CD4-positive, alpha-beta T cell treated with Interleukin-6 at 100 ng/mL for 8 hours (primary cell): ENCODE measurements at regions not wholly inside any gene's neighbourhood (a gene's known extent, or its start where the extent isn't known, plus 50 kb on each side); places are given as distances from the start of the nearest gene placed in this dataset.
"Not testable (repeated sequence)": the region's sequence is repeated elsewhere in the genome, so short reads cannot be mapped to it uniquely, and the experiment has no call there.

Experiments
- DNase-seq: peaks from one replicate; pipeline ENCODE4 v3.0.0-alpha.2; 2020; ENCODE audit warnings: mixed read lengths, low spot score

GRCh38 chr10:61271127-61271780 is 181.9 kb downstream of the TMEM26 start:
- no peak for DNase-seq

DNA sequence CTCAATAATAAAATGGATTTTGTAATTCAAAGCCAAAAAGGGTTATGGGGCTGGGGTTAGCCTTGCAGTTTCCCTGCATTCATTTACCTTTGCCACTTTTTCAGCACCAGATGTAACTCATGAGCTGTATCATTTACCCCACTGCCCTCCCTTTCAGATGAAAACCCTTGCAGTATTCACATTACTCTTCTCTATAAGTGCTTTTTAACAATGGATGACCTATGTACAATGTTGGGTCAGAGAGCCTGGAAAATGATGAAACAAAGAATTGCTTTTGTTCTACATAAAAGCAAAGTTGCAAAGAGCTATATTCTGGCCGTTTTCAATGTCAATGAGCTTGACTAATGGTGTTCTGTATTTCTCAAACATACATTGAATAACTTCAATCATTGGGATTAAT is 189.7 kb downstream of the TMEM26 start:
- no peak for DNase-seq

DNA sequence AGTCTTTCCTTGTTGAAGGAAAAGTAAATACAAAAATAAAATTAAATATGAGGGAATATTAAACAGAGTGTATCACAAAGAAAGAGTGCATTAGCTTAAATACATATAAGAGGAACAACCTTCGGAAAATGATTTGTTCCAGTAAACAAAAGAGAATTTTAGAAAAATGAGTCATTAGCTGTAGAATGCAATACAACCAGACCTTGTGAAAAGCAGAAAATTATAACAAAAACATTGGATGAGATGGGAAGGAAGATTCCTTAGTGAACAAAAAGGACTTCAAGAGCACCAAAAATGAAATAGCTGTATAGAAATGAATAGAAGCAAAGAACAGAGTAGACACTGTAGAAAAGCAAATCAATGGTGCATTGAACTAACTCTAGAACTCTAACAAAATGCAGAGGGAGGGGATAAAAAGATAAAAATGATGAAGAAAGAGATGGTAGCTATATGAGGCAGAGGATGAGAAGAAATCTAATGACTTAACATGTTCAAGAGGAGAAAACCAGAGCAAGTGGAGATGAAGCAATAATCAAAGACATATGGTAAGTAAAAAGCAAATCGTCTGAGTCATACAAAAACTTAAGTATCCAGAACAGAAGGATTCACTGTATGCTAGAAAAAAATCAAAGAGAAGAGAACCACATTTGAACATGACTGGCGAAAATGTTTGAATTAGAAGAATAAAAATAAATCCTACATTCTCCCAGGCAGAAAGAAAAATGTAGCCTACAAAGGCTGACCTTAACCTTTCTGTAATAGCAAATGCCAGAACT is 190.5 kb downstream of the TMEM26 start:
- DNase-seq = no peak

DNA sequence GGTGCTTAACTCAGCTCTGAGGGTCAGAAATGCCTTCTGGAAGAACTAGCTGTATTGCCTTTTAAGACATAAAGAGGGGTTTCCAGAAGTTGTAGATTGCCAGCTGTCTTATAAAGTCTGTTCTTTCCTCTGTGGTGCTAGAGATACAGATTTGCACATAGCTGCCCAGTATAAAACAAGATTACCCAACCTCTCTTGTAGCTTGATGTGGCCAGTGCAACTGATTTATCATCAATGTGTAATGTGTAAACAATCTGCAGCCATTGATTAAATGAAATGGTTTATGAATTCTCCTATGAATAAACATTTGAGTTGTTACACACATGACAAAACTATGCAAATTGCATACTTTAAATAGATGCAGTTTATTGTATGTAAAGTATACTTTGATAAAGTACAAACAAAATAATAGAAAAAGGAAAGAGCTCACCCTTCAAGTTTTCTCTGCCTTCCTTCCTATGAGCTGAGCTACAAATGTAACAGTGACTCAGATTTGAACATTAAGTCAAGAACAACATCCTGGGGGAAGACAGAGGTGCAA is 195.2 kb downstream of the TMEM26 start:
- no peak for DNase-seq

DNA sequence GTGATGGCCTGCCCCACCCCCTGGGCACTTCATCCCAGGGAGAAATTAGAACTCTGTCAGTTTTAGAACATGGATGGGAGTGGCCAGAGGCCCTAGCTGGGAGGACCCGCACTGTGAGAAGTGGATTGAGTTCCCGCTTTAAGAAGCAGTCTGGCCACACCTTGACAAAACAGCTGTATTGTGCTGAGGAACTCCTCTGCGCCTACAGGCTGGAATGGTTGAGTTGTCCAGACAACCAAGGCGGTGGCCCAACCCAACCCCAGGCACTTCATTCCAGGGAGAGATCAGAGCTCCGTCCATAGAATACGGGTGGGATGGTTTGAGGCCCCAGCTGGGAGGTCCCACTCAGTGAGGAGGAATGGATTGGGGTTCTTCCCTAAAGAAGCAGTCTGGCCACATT is 196.0 kb downstream of the TMEM26 start:
- no peak for DNase-seq

GRCh38 chr10:61252326-61252725 is 200.9 kb downstream of the TMEM26 start:
- DNase-seq = not testable (repeated sequence)

- no peak for DNase-seq
Measured at GRCh38 chr10:61251089-61251488, 202.1 kb downstream of the TMEM26 start.

GRCh38 chr10:61250131-61250530 is 203.1 kb downstream of the TMEM26 start:
- no peak for DNase-seq

DNA sequence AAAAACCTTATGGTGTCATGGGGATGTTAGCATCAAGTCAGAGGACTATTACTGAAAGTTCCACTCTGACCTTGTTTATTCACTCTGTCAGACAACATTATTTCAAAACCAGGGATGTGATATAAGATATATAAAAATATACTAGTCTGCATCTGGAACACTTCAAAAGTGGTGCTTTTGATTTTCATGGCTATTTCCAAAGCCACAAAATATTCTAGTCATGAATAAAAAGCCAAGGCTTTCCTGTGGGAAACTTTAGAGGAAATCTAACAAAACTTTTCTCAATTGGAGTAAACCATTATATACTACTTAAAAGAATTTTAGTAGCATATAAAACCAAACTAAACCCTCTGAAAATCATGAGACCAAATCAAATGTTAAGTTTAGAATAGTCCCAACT is 205.2 kb downstream of the TMEM26 start:
- no peak for DNase-seq

GRCh38 chr10:61244261-61244775 is 208.9 kb downstream of the TMEM26 start:
- no peak for DNase-seq

DNA sequence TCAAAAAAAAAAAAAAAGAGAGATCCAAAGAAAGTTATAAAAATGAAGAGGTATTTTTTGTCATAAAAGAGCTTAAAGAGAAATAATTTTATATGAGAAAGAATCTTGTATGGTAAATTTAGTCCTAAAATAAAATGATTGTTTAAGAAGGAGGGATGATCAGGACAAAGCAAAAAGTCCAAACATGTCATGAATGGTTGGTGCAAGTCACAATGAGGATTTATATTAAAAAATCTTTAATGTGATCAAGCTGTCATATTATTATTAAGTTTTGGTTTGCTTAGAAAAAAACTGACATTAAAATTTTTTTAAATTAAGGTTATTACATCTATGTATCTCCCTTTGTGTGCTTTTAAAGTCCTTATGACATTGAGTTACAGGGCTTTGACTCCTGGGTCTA is 220.4 kb downstream of the TMEM26 start:
- DNase-seq = no peak

DNA sequence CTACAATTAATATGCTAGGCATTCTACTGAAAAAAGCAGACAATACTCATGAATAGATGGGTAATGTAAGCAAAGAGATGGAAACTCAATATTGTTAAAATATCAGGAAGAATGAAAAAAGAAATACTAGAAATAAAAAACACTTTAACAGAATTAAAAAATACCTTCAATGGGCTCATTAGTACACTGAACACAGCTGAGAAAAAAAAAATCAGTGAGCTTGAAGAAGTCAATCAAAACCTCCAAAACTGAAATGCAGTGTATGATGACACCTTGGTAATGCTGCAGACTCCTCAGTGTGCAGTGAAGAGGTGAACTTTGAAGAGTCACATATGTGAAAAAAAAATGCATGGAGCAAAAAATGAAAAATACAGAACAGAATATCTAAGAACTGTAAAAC is 227.2 kb downstream of the TMEM26 start:
- no peak for DNase-seq

GRCh38 chr10:61223576-61223975 is 229.6 kb downstream of the TMEM26 start:
- no peak for DNase-seq

DNA sequence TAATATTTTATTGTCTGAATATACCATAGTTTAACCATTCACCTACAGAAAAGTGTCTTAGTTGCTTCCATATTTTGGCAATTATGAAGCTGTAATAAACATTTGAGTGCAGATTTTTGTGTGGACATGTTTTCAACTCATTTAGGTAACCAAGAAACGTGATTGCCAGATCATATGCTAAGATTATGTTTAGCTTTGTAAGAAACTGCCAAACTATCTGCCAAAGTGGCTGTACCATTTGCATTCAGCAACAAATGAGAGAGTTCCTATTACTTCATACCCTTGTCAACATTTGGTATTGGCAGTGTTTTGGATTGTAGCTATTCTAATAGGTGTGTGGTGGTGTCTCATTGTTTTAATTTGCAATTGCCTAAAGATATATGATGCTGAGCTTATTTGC is 233.5 kb downstream of the TMEM26 start:
- no peak for DNase-seq

DNA sequence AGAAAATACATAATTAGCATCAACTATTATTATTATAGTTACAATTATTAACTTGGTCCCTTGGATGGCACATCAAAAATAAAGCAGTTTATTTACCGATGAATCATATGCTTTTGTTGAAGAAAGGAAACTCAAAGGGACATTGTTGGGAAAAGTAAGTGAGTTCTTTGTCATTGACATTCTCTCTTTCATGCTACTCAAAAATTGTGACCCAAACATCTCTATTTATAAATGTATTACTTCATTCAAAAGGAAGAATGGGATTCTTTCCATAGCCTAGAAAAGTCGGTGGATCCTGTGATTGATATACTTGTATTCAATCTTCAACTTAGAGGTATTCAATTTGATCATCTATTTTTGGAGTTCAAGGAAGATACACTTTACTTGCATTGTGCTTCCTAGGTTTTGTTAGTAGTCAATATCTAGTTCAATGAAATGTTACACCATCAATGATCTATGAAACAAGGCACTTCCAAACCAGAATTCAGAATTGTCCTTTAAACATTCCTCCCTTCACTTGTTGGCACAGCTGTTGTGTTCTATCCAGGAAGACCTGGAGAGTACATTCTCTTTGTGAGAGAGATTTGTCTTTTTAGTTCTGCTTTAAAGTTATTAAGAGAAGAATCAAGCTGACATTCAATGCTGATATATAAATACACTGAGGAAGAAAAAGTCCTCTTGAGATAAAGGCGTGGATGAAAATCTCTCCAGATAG is 235.2 kb downstream of the TMEM26 start:
- no peak for DNase-seq

DNA sequence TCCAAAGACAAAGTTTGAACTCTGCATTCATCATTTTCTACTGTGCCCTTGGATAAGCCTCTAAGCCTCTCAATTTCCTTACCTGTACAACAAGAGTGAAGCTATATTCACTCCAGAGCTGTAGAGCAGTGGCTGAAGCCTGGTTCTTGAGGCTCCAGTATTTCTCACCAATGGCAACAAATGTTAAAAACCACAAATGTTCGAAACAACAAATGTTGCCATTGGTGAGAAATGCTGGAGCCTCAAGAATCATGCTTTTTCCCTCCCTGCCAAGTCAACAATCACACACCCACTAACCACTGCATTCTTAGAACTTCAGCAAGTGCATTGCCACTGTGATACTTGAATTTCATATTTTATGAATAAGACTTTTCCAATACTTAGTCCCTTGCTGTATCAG is 237.9 kb downstream of the TMEM26 start:
- DNase-seq = no peak

DNA sequence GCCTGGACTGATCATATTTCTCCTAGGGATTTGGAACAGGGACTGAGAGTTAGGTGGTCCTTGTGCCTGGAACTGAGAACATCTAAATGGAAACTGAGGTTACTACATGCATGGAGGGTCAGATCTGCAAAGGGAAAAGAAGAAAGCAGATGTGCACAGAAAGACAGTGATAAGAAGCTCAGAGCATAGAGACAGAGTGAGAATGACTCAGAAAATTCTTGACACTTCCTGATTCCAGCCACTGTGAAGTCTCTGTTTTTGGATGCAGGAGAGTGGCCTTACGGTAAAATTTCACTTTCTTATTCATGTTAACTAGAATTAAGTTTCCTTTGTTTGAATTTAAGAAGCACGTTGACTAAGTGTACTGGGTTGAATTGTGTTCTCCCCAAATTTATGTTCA is 241.7 kb downstream of the TMEM26 start:
- DNase-seq = no peak

GRCh38 chr10:61197057-61197456 is 253.1 kb upstream of the RHOBTB1 start:
- DNase-seq = no peak

GRCh38 chr10:61195211-61195610 is 251.2 kb upstream of the RHOBTB1 start:
- no peak for DNase-seq

- DNase-seq = not testable (repeated sequence)
Measured at GRCh38 chr10:61192589-61192988, 248.6 kb upstream of the RHOBTB1 start.

GRCh38 chr10:61192042-61192441 is 248.1 kb upstream of the RHOBTB1 start:
- no peak for DNase-seq

- DNase-seq = no peak
Measured at GRCh38 chr10:61189912-61190311, 245.9 kb upstream of the RHOBTB1 start.

- DNase-seq = no peak
Measured at GRCh38 chr10:61188691-61189090, 244.7 kb upstream of the RHOBTB1 start.
